NT2/D1 (cell line): ENCODE measurements at regions not wholly inside any gene's neighbourhood (a gene's known extent, or its start where the extent isn't known, plus 50 kb on each side); places are given as distances from the start of the nearest gene placed in this dataset.

Experiments used
- DNase-seq: peaks from one replicate; pipeline ENCODE4 v3.0.0-alpha.2; 2011; ENCODE audit warnings: low read depth, low spot score
- H3K27me3 ChIP-seq: 2 replicates; pipeline ENCODE4 v1.6.0; 2011; ENCODE audit warnings: mild to moderate bottlenecking; ENCODE audit not compliant: insufficient read length, insufficient read depth
- H3K36me3 ChIP-seq: 2 replicates; pipeline ENCODE4 v1.6.1; 2011; ENCODE audit warnings: mild to moderate bottlenecking, low read length, mixed read lengths; ENCODE audit not compliant: insufficient read depth, insufficient read length
- H3K4me1 ChIP-seq: 2 replicates; pipeline ENCODE4 v1.5.1; 2011; ENCODE audit not compliant: insufficient read depth, insufficient read length
- H3K4me3 ChIP-seq: 2 replicates; pipeline ENCODE4 v1.5.1; 2011; ENCODE audit warnings: low read depth; ENCODE audit not compliant: insufficient read length
- H3K9ac ChIP-seq: 2 replicates; pipeline ENCODE4 v1.6.0; 2011; ENCODE audit warnings: low read depth; ENCODE audit not compliant: insufficient read length
- H3K9me3 ChIP-seq: 2 replicates; pipeline ENCODE4 v1.5.1; 2011; ENCODE audit warnings: mild to moderate bottlenecking, low read length; ENCODE audit not compliant: insufficient read depth
- SUZ12 ChIP-seq: IDR thresholded peaks from 2 replicates; pipeline ENCODE4 v1.6.1; 2011; ENCODE audit not compliant: insufficient read length, insufficient read depth; ENCODE audit errors: extremely low read depth
- YY1 ChIP-seq: IDR thresholded peaks from 2 replicates; pipeline ENCODE4 v1.6.1; 2011; ENCODE audit not compliant: insufficient read length, insufficient read depth
- ZNF274 ChIP-seq: IDR thresholded peaks from 2 replicates; pipeline ENCODE4 v1.6.1; 2011; ENCODE audit warnings: mild to moderate bottlenecking, low read depth, low read length

DNA sequence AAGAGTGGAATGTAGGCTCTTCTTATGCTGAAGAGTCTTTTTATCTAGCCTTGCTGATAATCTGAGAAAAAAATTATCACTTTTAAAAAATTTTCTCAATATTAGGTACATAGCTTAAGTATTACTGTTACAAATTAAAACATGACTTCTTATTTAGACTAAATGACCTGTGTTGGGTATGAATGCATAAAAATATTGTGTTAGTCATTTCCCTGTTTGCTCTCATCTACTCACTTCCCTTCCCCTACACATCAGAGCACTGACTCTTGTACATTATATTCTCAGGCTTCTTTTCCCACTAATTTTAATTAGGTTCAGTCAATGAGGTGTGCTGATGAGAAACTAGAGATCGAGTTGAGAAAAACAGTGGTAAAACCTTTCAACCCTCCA lies 881.0 kb downstream of the PCDH18 start:
- TF ChIP-seq SUZ12 (no peak), YY1 (no peak), ZNF274 (no peak)
- no peak overlapping the region for H3K9ac ChIP-seq
- DNase-seq = no peak

GRCh38 chr4:136650541-136651277 lies 881.6 kb downstream of the PCDH18 start:
- Histone ChIP-seq H3K9me3 (no peaks in the 10 kb centered on the region), H3K9ac (no peak overlapping the region), H3K4me3 (no peak overlapping the region), H3K36me3 (no peaks in the 10 kb centered on the region), H3K27me3 (no peaks in the 10 kb centered on the region), H3K4me1 (no peaks in the 10 kb centered on the region)
- no peak for TF ChIP-seq ZNF274
- TF ChIP-seq YY1 = no peak
- TF ChIP-seq SUZ12 = no peak
- DNase-seq = no peak

More for the DNA sequence above, 881.0 kb downstream of the PCDH18 start:
- no peak overlapping the region for H3K4me3 ChIP-seq
- no peaks in the 10 kb centered on the region for H3K9me3 ChIP-seq
- H3K4me1 ChIP-seq = no peaks in the 10 kb centered on the region
- H3K27me3 ChIP-seq = no peaks in the 10 kb centered on the region
- H3K36me3 ChIP-seq = no peaks in the 10 kb centered on the region

- no peaks in the 10 kb centered on the region for H3K27me3 ChIP-seq
- TF ChIP-seq SUZ12 = no peak
- no peak for TF ChIP-seq ZNF274
- TF ChIP-seq YY1 = no peak
- H3K36me3 ChIP-seq = no peaks in the 10 kb centered on the region
- no peak overlapping the region for H3K9ac ChIP-seq
- no peak overlapping the region for H3K4me3 ChIP-seq
- no peaks in the 10 kb centered on the region for H3K4me1 ChIP-seq
- no peak for DNase-seq
- no peaks in the 10 kb centered on the region for H3K9me3 ChIP-seq
Observed at GRCh38 chr4:136644279-136644678, 888.0 kb downstream of the PCDH18 start.

GRCh38 chr4:136643416-136643815 lies 888.9 kb downstream of the PCDH18 start:
- Histone ChIP-seq H3K4me3 (no peak overlapping the region), H3K9ac (no peak overlapping the region), H3K4me1 (no peaks in the 10 kb centered on the region), H3K27me3 (no peaks in the 10 kb centered on the region), H3K9me3 (no peaks in the 10 kb centered on the region), H3K36me3 (no peaks in the 10 kb centered on the region)
- DNase-seq = no peak
- no peak for TF ChIP-seq ZNF274
- no peak for TF ChIP-seq YY1
- TF ChIP-seq SUZ12 = no peak

DNA sequence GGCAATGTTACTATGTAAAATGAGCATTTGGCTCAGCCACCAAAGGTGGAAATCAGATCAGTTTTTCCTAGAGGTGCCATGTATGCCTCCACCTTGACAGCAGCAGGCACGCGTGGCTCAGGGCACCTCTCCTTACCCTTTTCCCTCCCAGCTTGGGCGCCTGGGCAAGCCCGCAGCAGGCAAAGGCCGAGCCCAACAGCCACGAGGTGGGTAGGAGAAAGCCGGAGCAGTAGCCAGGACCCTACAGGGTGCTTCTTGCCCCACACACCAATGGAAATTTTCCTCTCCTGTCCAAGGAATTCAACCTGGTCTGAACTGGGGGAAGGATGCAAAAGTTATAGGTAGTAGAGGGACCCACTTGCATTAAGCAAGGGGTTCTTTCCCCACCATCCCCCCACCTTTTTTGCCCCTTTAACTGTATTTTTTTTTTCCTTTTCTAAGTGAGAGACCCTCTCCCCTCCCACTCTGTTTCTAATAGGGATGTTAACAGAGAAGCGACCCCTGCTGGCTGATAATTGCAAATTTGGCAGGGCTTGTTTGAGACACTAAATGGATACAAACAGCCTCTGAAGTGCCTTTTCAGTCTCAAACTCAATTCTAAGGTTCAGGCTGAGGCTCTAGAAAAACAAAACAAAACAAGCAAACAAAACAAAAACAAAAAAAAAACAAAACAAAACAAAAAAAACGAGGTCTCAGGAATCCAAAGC lies 895.1 kb downstream of the PCDH18 start:
- TF ChIP-seq ZNF274 (no peak), SUZ12 (no peak), YY1 (no peak)
- Histone ChIP-seq H3K4me1 (no peaks in the 10 kb centered on the region), H3K36me3 (no peaks in the 10 kb centered on the region)

GRCh38 chr4:136636155-136636554 lies 896.1 kb downstream of the PCDH18 start:
- no peak overlapping the region for H3K4me3 ChIP-seq
- H3K27me3 ChIP-seq = no peaks in the 10 kb centered on the region
- no peaks in the 10 kb centered on the region for H3K36me3 ChIP-seq
- TF ChIP-seq SUZ12 (no peak), YY1 (no peak), ZNF274 (no peak)
- no peaks in the 10 kb centered on the region for H3K9me3 ChIP-seq
- H3K9ac ChIP-seq = no peak overlapping the region
- DNase-seq = no peak
- H3K4me1 ChIP-seq = no peaks in the 10 kb centered on the region

More for the DNA sequence above, 895.1 kb downstream of the PCDH18 start:
- no peaks in the 10 kb centered on the region for H3K9me3 ChIP-seq
- no peak overlapping the region for H3K9ac ChIP-seq
- H3K4me3 ChIP-seq = no peak overlapping the region
- H3K27me3 ChIP-seq = no peaks in the 10 kb centered on the region
- peak; percentile 16 for DNase-seq

DNA sequence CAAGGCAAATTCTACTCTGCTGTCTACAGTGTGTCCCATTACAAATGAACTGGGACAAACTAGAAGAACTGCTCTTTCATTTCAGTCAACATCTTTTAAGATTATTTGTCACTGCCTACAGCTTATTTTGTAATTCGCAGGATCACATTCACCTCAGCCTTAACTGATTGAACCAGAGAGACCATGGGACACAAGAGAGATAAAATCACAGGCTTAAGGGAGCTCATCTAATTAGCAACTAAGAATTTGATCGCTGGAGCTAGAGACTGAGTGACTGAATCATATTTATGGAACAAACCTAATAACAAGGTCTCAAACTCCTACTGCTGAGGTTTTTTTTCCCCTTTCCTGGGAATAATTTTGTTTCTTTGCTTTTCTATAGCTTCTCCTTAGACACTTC lies 898.2 kb downstream of the PCDH18 start:
- Histone ChIP-seq H3K4me1 (no peaks in the 10 kb centered on the region), H3K9me3 (no peaks in the 10 kb centered on the region), H3K9ac (no peak overlapping the region), H3K36me3 (no peaks in the 10 kb centered on the region), H3K4me3 (no peak overlapping the region), H3K27me3 (no peaks in the 10 kb centered on the region)
- no peak for DNase-seq
- TF ChIP-seq ZNF274 = no peak
- no peak for TF ChIP-seq SUZ12
- no peak for TF ChIP-seq YY1
